GM18502 (cell line): ENCODE measurements at regions not wholly inside any gene's neighbourhood (a gene's known extent, or its start where the extent isn't known, plus 50 kb on each side); places are given as distances from the start of the nearest gene placed in this dataset.
A peak's percentile ranks its signal among the peaks of the same experiment; 100 is the strongest.
"Not testable (repeated sequence)": the region's sequence is repeated elsewhere in the genome, so short reads cannot be mapped to it uniquely, and the experiment has no call there.

Source experiments
- ATAC-seq: cut with Tn5 transposase; IDR thresholded peaks from one replicate; pipeline ENCODE4 v1.9.1; 2021; ENCODE audit warnings: mild to moderate bottlenecking; ENCODE audit not compliant: unreplicated experiment, poor library complexity

GRCh38 chr2:133992454-133992853 lies 261.4 kb upstream of the MGAT5 start:
- ATAC-seq, result no peak

DNA sequence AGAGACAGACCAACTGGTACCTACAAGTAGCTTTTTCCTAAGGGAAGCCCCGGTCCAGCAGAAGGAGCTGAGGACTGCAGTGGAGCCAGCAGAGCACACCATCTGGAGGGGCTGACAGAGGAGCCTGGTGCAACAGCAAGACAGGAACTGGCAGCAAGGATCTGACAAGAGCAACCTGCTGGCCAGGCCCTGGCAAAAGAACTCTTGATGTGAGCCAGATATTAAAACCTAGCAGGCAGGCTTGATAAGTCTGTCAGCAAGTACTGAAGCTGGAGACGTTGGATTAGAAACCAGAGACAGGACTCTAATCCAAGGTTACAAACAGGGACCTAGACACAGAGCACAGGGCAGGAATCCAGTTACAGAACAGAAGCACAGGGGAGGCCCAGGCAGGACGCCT lies 260.7 kb upstream of the MGAT5 start:
- no peak for ATAC-seq

DNA sequence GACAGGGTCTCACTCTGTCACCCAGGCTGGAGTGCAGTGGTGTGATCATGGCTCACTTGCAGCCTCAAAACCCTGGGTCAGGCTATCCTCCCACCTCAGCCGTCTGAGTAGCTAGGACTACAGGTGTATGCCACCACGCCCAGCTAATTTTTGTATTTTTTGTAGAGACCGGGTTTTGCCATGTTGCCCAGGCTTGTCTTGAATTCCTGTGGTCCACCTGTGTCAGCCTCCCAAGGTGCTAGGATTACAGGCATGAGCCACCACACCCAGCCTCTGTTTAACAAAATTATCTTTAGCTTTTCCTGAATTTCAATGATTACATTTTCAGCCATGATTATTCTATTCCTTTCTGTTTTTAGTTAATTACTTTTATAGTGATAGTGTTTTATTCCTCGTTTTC lies 255.1 kb upstream of the MGAT5 start:
- ATAC-seq, result not testable (repeated sequence)

- no peak for ATAC-seq
These were observed 251.5 kb upstream of the MGAT5 start for GRCh38 chr2:134002391-134002790.

- no peak for ATAC-seq
These were observed 251.0 kb upstream of the MGAT5 start for GRCh38 chr2:134002921-134003320.

GRCh38 chr2:134004467-134004866 lies 249.4 kb upstream of the MGAT5 start:
- no peak for ATAC-seq

GRCh38 chr2:134008837-134009236 lies 245.0 kb upstream of the MGAT5 start:
- ATAC-seq, result no peak

GRCh38 chr2:134009440-134009839 lies 244.4 kb upstream of the MGAT5 start:
- ATAC-seq, result no peak

DNA sequence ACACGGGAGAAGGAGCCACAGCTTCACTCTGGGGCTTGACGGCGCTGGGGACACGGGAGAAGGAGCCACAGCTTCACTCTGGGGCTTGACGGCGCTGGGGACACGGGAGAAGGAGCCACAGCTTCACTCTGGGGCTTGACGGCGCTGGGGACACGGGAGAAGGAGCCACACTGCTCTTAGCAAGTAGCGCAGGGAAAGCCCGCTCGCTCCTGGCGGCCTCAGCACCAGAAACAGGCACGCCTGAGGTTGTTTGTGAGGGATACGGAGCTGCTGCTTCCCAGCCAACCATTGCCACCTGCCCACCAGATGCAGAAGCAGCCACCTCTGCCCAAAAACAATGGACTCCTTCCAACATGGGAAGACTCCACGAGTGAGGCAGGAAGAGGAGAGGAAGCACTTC lies 244.0 kb upstream of the MGAT5 start:
- ATAC-seq, result not testable (repeated sequence)

DNA sequence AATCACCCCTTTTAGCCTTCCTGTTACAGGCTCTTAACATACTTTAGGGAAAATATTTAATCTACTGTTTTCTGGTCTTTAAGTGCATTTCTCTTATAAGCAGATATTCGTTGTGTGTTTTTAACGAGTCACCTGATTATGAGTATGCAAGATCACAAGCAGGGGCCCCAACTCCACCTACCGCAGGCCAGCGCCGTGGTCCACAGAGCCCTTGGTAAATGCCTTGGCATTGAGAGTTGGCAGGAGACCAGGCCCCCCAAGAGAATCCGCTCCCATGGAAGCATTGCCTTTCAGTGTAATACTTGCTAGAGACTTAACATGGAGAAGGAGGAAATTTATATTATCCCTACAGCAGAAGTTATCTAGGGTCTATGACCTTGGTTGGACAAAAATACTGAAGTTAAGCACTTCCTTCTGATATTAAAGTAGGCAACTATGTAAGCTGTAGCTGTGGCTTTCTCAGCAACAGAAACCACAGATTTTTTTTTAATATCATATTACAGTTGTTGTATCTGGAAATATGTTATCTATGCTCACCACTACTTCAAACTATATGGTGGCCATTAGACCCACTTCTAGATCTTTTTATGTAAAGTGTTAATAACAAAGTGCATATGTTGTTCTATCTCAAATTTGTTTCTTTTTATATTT lies 241.8 kb upstream of the MGAT5 start:
- no peak for ATAC-seq

GRCh38 chr2:134014196-134014960 lies 239.5 kb upstream of the MGAT5 start:
- no peak for ATAC-seq

GRCh38 chr2:134019871-134020270 lies 234.0 kb upstream of the MGAT5 start:
- no peak for ATAC-seq

- no peak for ATAC-seq
These were observed 233.3 kb upstream of the MGAT5 start for GRCh38 chr2:134020608-134021007.

DNA sequence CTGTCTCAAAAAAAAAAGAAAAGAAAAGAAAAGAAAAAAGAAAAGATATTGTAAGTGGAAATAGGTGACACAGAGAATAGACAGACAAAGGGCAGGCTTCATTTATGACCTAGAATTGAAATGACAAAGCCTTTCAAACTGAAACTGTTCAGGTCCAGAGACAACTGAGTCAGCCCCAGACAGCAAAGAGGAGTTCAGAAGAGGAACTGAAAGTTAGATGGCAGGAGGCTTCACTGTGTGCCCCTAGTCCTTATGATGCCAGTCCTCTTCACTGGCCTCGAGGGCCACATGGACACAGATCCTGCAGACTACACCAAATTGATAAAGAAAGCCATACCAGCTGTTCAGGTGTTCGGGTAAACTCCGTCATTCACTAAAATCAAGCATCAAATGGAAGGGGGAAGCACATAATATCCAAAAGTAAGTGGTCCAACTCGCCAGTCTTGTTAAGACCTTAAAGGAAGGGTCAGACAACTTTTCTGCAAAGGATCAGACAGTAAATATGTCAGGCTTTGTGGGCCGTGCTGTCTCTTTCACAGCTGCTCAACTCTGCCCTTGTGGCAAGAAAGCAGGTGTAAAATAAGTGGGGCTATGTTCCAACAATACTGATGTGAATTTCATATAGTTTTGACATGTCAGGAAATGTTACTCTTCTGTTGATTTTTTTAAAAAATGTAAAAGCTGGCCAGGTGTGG lies 231.9 kb upstream of the MGAT5 start:
- peak; percentile 96 for ATAC-seq

DNA sequence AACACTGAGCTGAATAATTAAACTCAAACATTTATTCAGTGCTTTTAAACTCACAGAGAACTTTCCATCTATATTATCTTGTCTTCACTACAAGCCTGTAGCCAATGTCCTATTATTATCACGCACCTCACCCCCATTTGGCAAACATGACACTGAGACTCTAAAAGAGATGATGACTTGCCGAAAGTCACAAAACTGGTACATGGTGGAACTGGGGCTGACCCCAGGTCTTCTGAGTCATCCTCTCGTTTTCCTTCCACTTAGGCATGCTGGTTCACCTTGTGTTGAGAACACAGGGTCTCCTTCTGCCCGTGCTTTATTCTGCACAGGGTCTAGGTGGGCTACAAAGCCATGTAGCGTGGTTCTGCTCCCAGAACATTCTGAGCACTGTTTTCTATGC lies 230.0 kb upstream of the MGAT5 start:
- ATAC-seq, result no peak

DNA sequence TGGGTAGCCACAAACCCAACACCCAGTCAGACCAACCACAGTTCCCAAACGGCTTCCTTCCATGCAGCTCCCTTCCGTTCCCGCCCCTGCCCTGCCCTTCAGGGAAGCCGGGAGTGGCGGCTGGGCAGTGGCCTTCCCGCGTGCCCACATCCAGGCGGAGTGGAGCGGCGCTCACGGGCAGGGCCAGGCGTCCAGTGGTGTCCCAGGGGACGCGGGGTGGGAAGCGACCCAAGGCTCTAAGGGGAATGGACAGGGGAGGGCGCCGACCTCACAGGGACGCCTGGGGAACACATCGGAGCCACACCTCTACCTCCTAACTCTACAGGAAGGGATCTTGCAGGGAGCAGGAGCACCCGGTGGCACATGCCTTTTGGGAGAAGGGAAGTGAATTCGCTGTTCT lies 225.9 kb upstream of the MGAT5 start:
- ATAC-seq, result no peak

DNA sequence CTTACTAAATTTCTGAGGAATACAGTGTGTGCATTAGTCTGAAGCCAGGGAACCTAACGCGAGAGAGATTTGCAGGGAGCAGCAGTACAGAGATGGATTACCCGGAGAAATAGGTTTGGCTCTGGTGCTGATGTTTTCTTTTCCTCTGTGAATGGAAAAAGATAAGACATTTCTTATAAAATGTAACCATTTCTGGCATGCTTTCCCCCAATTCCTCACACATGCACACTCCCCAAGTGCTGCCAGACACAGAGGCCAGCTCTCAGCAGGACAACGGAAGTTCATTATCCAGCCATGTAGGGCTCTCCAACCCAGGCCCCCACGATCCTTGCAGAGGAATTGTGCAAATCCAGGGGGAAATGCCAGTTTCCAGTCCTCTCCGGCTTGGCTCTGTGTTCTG lies 224.5 kb upstream of the MGAT5 start:
- ATAC-seq, result no peak

GRCh38 chr2:134031539-134031938 lies 222.3 kb upstream of the MGAT5 start:
- ATAC-seq, result no peak

DNA sequence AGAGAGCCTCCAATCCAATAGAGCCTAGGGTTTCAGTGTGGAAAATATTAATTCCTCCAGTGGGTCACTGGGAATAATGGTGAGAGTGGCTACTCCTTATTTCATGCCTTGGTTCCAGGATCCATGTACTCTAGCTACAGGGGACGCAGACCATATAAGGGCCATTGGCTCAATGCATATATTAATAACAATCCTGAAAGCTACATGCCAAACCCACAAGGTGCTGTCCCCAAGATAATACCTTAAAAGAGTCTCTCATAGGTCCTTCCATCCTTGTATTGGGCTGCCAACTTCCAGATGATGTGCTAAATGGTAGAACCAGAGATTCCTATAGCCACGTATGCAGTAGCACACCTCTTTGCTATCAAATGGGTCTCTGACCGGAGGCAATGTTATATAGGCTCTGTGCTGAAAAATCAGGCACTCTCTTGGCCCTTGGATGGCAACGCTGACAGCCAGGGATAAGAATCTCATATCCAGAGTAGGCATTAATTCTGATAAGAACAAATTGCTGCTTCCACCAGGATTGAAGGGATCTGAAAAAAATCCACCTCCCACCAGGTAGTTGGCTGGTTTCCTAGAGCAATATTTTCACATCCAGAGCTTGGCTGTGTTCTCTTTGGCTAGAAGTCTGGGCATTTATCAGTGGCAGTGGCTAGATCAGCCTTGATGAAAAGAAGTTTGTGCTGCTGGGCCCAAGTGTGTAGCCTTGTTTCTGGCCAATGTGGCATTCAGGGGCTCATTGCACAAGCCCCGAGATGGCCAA lies 218.1 kb upstream of the MGAT5 start:
- ATAC-seq, result no peak

DNA sequence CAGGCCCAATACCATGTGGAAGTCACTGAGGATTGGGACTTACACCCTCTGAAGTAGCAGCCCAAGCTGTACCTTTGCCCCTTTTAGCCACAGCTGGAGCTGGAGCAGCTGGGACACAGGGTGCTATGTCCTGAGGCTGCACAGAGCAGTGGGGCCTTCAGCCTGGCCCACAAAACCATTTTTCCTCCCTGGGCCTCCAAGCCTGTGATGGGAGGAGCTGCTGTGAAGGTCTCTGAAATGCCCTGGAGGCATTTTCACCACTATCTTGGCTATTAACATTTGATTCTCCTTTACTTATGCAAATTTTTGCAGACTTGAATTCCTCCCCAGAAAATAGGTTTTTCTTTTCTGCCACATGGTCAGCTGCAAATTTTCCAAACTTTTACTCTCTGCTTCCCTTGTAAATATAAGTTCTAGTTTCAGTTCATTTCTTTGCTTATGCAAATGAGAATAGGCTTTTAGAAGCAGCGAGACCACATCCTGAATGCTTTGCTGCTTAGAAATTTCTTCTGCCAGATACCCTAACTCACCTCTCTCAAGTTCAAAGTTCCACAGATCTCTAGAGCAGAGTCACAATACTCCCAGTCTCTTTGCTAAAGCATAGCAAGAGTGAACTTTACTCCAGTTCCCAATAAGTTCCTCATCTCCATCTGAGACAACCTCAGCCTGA lies 213.8 kb upstream of the MGAT5 start:
- peak; percentile 75 for ATAC-seq
